Stimulated activated CD8-positive, alpha-beta memory T cell treated with anti-CD3 and anti-CD28 coated beads, Interleukin-7, amount 100 ng/mL, for 1 hour (primary cell): ENCODE measurements at regions not wholly inside any gene's neighbourhood (a gene's known extent, or its start where the extent isn't known, plus 50 kb on each side); places are given as distances from the start of the nearest gene placed in this dataset.

Experiments used
- DNase-seq, 2 donors: peaks; one replicate each; pipeline ENCODE4 v3.0.0-alpha.2; 2020; ENCODE audit warnings: low read depth in 2 of 2

GRCh38 chr11:11039208-11039965 lies 181.5 kb upstream of the ZBED5 start:
- no peak for DNase-seq

- DNase-seq, result no peak
Observed at GRCh38 chr11:11038782-11039181, 180.9 kb upstream of the ZBED5 start.

- no peak for DNase-seq
Observed at GRCh38 chr11:11038352-11038751, 180.5 kb upstream of the ZBED5 start.

GRCh38 chr11:11036848-11037732 lies 179.2 kb upstream of the ZBED5 start:
- DNase-seq, result no peak

- no peak for DNase-seq
Observed at GRCh38 chr11:11036185-11036847, 178.5 kb upstream of the ZBED5 start.

- DNase-seq, result no peak
Observed at GRCh38 chr11:11035331-11035730, 177.5 kb upstream of the ZBED5 start.

- no peak for DNase-seq
Observed at GRCh38 chr11:11034476-11034875, 176.6 kb upstream of the ZBED5 start.

- no peak for DNase-seq
Observed at GRCh38 chr11:11032066-11032465, 174.2 kb upstream of the ZBED5 start.

- no peak for DNase-seq
Observed at GRCh38 chr11:11029027-11029426, 171.2 kb upstream of the ZBED5 start.

- DNase-seq, result peak; percentile 40 to 64
Observed at GRCh38 chr11:11028017-11028692, 170.3 kb upstream of the ZBED5 start.

GRCh38 chr11:11027288-11027687 lies 169.4 kb upstream of the ZBED5 start:
- no peak for DNase-seq

- no peak for DNase-seq
Observed at GRCh38 chr11:11025087-11025486, 167.2 kb upstream of the ZBED5 start.

- no peak for DNase-seq
Observed at GRCh38 chr11:11022125-11022730, 164.4 kb upstream of the ZBED5 start.

GRCh38 chr11:11021563-11021962 lies 163.7 kb upstream of the ZBED5 start:
- DNase-seq, result no peak

- DNase-seq, result no peak
Observed at GRCh38 chr11:11020747-11021149, 162.9 kb upstream of the ZBED5 start.

GRCh38 chr11:11020219-11020726 lies 162.4 kb upstream of the ZBED5 start:
- DNase-seq, result no peak

- no peak for DNase-seq
Observed at GRCh38 chr11:11016943-11017342, 159.1 kb upstream of the ZBED5 start.

GRCh38 chr11:11016068-11016467 lies 158.2 kb upstream of the ZBED5 start:
- DNase-seq, result no peak

GRCh38 chr11:11011617-11012016 lies 153.8 kb upstream of the ZBED5 start:
- no peak for DNase-seq

GRCh38 chr11:11010624-11011127 lies 152.8 kb upstream of the ZBED5 start:
- no peak for DNase-seq

- no peak for DNase-seq
Observed at GRCh38 chr11:11009179-11009578, 151.3 kb upstream of the ZBED5 start.
